ENCODE measurements at regions not wholly inside any gene's neighbourhood (a gene's known extent, or its start where the extent isn't known, plus 50 kb on each side); places are given as distances from the start of the nearest gene placed in this dataset.

GRCh38 chr3:101066711-101067129 is 73.5 kb upstream of the ABI3BP start:
- TF ChIP-seq, protein P1, sequence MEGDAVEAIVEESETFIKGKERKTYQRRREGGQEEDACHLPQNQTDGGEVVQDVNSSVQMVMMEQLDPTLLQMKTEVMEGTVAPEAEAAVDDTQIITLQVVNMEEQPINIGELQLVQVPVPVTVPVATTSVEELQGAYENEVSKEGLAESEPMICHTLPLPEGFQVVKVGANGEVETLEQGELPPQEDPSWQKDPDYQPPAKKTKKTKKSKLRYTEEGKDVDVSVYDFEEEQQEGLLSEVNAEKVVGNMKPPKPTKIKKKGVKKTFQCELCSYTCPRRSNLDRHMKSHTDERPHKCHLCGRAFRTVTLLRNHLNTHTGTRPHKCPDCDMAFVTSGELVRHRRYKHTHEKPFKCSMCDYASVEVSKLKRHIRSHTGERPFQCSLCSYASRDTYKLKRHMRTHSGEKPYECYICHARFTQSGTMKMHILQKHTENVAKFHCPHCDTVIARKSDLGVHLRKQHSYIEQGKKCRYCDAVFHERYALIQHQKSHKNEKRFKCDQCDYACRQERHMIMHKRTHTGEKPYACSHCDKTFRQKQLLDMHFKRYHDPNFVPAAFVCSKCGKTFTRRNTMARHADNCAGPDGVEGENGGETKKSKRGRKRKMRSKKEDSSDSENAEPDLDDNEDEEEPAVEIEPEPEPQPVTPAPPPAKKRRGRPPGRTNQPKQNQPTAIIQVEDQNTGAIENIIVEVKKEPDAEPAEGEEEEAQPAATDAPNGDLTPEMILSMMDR (IDR thresholded peaks at IDR 0.05) = no peak
- TF ChIP-seq POLR2A (IDR thresholded peaks at IDR 0.05) = no peak

All from thyroid gland (tissue), 4 donors.